NOMO-1 treated with dmso at 0.1 percent for 144 hours (cell line): ENCODE measurements at regions not wholly inside any gene's neighbourhood (a gene's known extent, or its start where the extent isn't known, plus 50 kb on each side); places are given as distances from the start of the nearest gene placed in this dataset.

Source experiments
- DNase-seq: peaks from one replicate; lab custom pipeline; 2025; ENCODE audit not compliant: unreplicated experiment; lab: John Stamatoyannopoulos, UW

GRCh38 chr4:35884714-35885480 is 359.4 kb downstream of the ARAP2 start:
- DNase-seq, result no peak

GRCh38 chr4:35897808-35898207 is 346.5 kb downstream of the ARAP2 start:
- no peak for DNase-seq

GRCh38 chr4:35900286-35901243 is 343.7 kb downstream of the ARAP2 start:
- no peak for DNase-seq

GRCh38 chr4:35912174-35912573 is 332.1 kb downstream of the ARAP2 start:
- DNase-seq, result no peak

GRCh38 chr4:35918491-35918977 is 325.8 kb downstream of the ARAP2 start:
- DNase-seq, result no peak

GRCh38 chr4:35925806-35926205 is 318.5 kb downstream of the ARAP2 start:
- DNase-seq, result no peak

GRCh38 chr4:35926788-35927187 is 317.5 kb downstream of the ARAP2 start:
- no peak for DNase-seq

GRCh38 chr4:35933901-35934300 is 310.4 kb downstream of the ARAP2 start:
- no peak for DNase-seq

GRCh38 chr4:35934320-35934981 is 309.9 kb downstream of the ARAP2 start:
- DNase-seq, result no peak

- no peak for DNase-seq
Observed at GRCh38 chr4:35938936-35939335, 305.4 kb downstream of the ARAP2 start.

- DNase-seq, result no peak
Observed at GRCh38 chr4:35939751-35940150, 304.6 kb downstream of the ARAP2 start.

- no peak for DNase-seq
Observed at GRCh38 chr4:35942092-35942491, 302.2 kb downstream of the ARAP2 start.

- no peak for DNase-seq
Observed at GRCh38 chr4:35943606-35944005, 300.7 kb downstream of the ARAP2 start.

- DNase-seq, result no peak
Observed at GRCh38 chr4:35948171-35948570, 296.1 kb downstream of the ARAP2 start.

GRCh38 chr4:35950442-35950841 is 293.9 kb downstream of the ARAP2 start:
- DNase-seq, result no peak

- no peak for DNase-seq
Observed at GRCh38 chr4:35952751-35953150, 291.6 kb downstream of the ARAP2 start.

- no peak for DNase-seq
Observed at GRCh38 chr4:35963383-35963782, 280.9 kb downstream of the ARAP2 start.

GRCh38 chr4:35963974-35964515 is 280.3 kb downstream of the ARAP2 start:
- DNase-seq, result no peak

- no peak for DNase-seq
Observed at GRCh38 chr4:35965300-35965699, 279.0 kb downstream of the ARAP2 start.

GRCh38 chr4:35966566-35966965 is 277.7 kb downstream of the ARAP2 start:
- DNase-seq, result no peak

GRCh38 chr4:35970366-35970960 is 273.9 kb downstream of the ARAP2 start:
- DNase-seq, result no peak
